ENCODE measurements at regions not wholly inside any gene's neighbourhood (a gene's known extent, or its start where the extent isn't known, plus 50 kb on each side); places are given as distances from the start of the nearest gene placed in this dataset.
"Not testable (repeated sequence)": the region's sequence is repeated elsewhere in the genome, so short reads cannot be mapped to it uniquely, and the experiment has no call there.

DNA sequence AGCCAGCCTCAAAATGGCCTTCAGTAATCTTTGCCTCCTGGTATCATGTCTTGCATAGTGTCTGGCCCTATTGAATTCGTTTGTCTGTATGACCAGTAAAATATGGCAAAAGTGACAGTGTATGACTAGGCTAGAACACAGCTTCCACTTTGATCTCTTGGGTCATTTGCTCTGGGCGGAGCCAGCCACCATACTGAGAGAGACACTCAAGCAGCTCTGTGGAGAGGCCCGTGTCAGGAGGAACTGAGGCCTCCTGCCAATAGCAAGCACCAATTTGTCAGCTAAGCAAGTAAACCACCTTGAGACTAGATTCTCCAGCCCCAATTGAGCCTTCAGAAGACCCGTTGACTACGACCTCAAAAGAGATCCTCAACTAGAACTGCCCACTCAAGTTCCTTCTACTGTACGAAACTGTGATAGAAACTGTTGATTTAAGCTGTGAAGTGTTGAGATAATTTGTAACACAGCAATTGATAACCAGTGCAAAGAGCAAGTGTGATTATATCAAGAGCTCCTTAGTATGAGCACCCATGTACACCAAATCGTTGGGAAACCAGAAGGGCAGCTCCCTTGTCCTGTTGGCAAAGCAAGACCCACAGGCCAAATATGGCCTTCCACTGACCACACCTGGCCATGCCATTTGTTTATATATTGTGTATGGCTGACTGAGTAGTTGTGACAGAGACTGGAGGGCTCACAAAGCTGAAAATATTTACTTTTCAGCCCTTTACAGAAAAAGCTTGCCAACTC lies 52.7 kb upstream of the SERBP1 start:
- in situ Hi-C loops (cut with HindIII; ENCODE audit: low pct_unique_long_range_greater_than_20kb, low sequenced_read_pairs), result no loop called here
- DNase-seq (ENCODE audit: low read depth, low spot score), result no peak

DNA sequence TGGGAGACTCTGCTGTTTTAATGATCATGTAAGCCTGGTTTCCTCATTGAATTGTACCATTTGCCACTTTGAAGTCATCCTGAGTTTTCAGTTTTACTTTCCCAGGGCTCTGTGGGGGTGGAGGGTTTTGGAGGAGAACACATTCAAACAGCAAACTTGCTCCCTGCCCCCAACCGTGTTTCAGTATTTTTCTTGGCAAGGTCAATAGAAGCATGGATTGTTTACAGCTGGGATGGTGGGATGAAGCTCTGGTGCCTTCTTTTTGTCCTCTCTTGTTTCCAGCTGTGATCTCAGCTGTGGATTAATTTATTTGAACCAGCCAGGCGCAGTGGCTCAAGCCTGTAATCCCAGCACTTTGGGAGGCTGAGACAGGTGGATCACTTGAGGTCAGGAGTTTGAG lies 54.3 kb upstream of the SERBP1 start:
- in situ Hi-C loops (cut with HindIII; ENCODE audit: low pct_unique_long_range_greater_than_20kb, low sequenced_read_pairs), result no loop called here
- no peak for DNase-seq (ENCODE audit: low read depth, low spot score)

DNA sequence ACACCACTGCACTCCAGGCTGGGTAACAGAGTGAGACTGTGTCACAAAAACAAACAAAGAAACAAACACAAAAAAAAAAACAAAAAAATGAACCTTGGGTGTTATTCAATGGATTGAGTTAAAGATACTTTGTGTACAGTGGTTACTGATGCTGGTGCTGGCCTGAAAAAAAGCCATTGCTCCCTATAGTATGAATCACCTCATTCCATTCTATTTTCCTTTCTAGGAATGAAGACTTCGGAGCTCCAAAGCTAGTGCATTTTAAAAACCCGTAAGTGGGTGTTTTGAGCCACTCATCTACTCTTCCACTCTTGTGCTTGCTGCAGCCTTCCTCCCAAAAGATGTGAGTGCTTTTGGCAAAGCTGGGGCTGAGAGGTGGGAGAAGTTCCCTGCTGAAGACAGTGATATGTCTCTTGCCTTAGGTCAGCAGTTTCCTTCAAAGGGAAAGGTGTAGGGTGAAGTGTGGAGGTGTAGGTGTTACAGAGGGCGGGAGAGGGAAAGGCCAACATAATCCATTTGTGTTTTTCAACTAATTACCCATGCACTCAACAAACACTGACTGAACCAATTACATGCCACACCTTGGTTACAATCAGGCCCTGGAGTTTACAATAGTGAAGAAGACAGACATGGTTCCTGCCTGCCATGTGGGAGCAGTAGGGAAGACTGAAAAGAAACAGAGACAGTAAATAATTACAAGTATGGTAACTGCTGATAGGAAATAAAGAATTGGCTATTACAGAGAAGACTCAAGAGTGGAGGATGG lies 55.0 kb upstream of the SERBP1 start:
- DNase-seq (ENCODE audit: low read depth, low spot score), result no peak
- in situ Hi-C loops (cut with HindIII; ENCODE audit: low pct_unique_long_range_greater_than_20kb, low sequenced_read_pairs), result no loop called here

DNA sequence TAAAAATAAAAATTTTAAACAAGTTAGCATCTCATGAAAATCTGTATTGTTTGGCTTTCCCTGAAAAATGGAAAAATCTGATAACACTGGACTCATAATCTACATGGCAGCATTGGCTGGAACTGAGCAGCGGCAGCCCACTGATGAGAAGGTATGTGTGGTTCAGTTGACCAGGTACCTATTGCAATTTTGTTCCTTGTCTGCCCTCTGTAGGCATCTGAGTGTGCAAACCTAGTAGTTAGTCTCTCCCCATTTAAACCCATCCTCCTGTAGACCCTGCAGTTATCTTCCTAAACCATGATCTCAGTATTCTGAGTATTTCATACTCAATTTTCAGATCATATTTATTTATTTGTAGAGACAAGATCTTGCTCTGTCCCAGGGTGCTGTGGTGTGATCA lies 59.4 kb upstream of the SERBP1 start:
- peak; percentile 44 for DNase-seq (ENCODE audit: low read depth, low spot score)
- in situ Hi-C loops (cut with HindIII; ENCODE audit: low pct_unique_long_range_greater_than_20kb, low sequenced_read_pairs), result no loop called here

DNA sequence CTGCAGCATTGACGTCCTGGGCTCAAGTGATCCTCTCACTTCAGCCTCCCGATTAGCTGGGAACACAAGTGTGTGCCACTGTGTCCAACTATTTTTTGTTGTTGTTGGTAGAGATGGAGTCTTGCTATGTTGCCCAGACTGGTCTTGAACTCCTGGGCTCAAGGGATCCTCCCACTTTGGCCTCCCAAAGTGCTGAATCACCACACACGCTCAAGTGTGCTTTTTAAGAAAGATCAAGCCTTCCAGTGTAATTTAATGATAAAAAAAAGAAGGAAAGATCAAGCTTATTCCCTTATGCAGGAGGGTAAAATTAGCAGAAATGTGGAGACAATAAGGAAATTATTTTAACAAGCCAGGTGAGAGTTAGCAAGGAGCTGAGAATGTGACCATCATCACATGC lies 61.1 kb upstream of the SERBP1 start:
- DNase-seq (ENCODE audit: low read depth, low spot score), result no peak
- in situ Hi-C loops (cut with HindIII; ENCODE audit: low pct_unique_long_range_greater_than_20kb, low sequenced_read_pairs), result no loop called here

DNA sequence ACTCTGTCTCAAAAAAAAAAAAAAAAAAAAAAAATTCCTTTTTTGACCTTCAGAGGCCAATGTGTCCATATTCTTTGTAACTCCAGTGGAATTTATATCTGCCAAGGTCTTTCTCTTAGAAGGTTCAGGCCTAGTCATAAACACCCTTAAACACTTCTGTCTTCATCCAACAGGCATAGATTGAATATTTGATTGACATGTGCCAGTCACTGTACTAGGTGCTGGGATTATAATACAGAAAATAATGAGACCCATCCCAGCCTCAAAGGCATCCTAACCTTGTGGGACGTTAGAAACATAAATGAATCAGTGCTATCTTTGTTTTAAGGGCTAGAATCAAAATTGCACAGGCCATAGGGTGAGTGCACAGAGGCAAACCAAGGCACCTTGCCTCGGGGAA lies 62.9 kb upstream of the SERBP1 start:
- in situ Hi-C loops (cut with HindIII; ENCODE audit: low pct_unique_long_range_greater_than_20kb, low sequenced_read_pairs), result no loop called here
- DNase-seq (ENCODE audit: low read depth, low spot score), result no peak

DNA sequence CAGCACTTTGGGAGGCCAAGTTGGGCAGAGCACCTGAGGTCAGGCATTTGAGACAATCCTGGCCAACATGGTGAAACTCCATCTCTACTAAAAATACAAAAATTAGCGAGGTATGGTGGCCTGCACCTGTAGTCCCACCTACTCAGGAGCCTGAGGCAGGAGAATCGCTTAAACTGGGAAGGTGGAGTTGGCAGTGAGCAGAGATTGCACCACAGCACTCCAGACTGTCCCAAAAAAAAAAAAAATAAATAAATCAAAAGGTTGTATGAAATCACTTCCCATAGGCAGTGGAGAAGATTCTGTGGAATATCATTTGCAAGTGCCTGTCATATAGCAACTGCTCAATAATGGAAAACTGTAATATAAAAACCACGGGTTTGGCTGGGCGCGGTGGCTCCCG lies 65.1 kb upstream of the SERBP1 start:
- in situ Hi-C loops (cut with HindIII; ENCODE audit: low pct_unique_long_range_greater_than_20kb, low sequenced_read_pairs), result no loop called here

DNA sequence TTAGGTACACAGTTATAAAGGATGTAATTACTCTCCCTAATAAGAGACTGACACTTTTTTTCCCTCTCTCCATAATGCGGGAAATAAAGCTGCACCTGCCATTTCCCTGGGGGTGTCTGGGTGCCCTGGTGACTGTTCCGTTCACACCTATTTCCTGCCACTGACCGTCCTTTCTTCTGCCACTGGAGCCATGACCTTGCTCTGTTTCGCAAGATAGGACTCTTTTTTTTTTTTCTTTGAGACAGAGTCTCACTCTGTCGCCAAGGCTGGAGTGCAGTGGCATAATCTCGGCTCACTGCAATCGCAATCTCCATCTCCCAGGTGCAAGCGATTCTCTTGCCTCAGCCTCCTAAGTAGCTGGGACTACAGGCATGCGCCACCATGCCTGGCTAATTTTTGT lies 66.1 kb upstream of the SERBP1 start:
- in situ Hi-C loops (cut with HindIII; ENCODE audit: low pct_unique_long_range_greater_than_20kb, low sequenced_read_pairs), result no loop called here
- DNase-seq (ENCODE audit: low read depth, low spot score), result no peak

More for the DNA sequence above, 65.1 kb upstream of the SERBP1 start:
- DNase-seq (ENCODE audit: low read depth, low spot score), result no peak

DNA sequence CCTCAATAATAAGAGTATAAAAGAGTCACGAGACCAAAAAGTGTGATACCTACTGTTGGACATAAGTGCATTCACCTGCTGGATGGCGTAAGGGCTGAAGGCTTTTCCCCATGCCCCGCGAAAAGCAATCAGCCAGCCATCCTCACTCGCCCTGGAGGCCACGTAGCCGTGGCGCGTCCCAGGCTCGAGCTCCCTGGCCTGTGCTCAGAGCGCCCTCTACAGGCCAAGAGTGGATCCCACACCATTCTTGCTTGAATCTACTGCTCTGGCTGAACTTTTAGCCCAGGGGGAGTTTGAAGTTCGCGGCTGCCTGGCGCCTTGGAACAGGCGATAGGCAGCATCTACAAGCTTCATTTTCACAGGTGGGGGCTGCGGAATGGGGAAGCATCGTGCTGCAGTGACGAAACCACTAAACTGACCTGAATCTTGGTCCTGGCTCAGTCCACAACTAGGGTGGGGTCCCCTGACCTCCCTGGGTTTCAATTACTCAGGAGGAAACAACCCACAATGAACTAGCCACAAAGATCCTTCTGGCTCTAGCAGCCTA lies 70.3 kb upstream of the SERBP1 start:
- DNase-seq (ENCODE audit: low read depth, low spot score), result peak; percentile 89
- in situ Hi-C loops (cut with HindIII; ENCODE audit: low pct_unique_long_range_greater_than_20kb, low sequenced_read_pairs), result no loop called here

DNA sequence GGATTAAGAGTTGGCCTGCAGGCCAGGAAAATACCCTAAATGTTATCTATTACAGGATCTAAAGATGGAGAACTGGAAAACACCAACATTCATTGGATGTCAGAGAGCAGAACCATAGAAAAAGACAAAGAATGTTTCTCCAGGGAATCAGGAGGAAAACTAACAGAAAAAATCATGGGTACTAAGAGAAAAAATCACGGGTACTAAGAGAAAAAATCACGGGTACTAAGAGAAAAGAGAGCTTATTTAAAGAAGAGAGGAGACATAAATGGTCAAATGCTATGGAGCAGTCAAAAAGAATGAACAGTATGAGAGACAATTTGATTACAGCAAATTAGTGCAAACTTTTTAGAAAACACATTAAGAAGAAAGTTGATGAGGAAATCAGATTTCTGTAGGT lies 73.8 kb upstream of the SERBP1 start:
- in situ Hi-C loops (cut with HindIII; ENCODE audit: low pct_unique_long_range_greater_than_20kb, low sequenced_read_pairs), result no loop called here
- no peak for DNase-seq (ENCODE audit: low read depth, low spot score)

DNA sequence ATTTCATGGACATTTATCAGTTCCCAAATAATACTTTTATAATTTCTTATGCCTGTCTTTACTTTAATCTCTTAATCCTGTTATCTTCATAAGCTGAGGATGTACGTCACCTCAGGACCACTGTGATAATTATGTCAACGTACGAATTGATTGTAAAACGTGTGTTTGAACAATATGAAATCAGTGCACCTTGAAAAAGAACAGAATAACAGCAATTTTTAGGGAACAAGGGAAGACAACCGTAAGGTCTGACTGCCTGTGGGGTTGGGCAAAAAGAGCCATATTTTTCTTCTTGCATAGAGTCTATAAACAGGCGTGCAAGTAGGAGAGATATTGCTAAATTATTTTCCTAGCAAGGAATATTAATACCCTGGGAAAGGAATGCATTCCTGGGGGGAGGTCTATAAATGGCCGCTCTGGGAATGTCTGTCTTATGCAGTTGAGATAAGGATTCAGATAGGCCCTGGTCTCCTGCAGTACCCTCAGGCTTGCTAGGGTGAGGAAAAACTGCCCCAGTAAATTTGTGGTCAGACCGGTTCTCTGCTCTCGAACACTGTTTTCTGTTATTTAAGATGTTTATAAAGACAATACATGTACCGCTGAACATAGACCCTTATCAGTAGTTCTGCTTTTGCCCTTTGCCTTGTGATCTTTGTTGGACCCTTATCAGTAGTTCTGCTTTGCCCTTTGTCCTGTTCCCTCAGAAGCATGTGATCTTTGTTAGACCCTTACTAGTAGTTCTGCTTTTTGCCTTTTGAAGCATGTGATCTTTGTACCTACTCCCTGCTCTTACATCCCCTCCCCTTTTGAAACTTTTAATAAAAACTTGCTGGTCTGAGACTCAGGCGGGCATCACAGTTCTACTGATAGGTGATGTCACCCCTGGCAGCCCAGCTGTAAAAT lies 83.4 kb upstream of the SERBP1 start:
- in situ Hi-C loops (cut with HindIII; ENCODE audit: low pct_unique_long_range_greater_than_20kb, low sequenced_read_pairs); DNase-seq (ENCODE audit: low read depth, low spot score): not testable (repeated sequence)

DNA sequence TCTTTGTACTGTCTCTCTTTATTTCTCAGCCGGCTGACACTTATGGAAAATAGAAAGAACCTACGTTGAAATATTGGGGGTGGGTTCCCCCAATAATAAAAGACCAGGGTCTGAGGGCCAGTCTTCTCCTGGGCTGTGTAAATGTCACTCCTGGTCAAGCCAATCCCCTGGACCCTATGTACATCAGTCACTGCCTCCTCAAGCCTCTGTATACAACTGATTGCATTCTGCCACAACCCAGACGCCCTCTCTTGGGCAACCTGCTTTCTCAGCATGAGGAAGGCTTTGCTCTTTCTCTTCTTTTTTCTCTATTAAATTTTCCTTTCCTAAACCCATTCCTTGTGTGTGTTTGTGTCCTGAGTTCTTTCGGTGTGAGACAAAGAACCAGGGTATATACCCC lies 84.1 kb upstream of the SERBP1 start:
- DNase-seq (ENCODE audit: low read depth, low spot score), result no peak
- in situ Hi-C loops (cut with HindIII; ENCODE audit: low pct_unique_long_range_greater_than_20kb, low sequenced_read_pairs), result no loop called here

DNA sequence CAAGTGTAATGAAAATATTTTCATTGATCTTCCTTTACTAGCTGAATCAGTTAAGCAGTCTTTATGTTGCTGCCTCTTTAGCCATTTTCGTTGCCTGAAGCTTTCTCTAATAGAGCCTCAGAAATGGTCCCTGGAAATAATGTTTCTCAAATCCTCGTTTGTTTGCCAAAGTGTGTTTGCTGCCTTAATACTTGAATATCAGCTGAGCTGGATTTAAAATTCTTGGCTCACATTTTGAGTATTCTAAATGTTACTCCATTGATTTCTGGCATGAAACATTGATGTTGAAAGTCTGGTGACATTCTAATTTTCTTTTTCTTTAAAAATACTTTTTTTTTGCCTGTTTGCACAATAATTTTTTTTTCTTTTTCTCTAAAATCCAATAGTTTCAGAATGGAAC lies 84.6 kb upstream of the SERBP1 start:
- in situ Hi-C loops (cut with HindIII; ENCODE audit: low pct_unique_long_range_greater_than_20kb, low sequenced_read_pairs), result no loop called here
- DNase-seq (ENCODE audit: low read depth, low spot score), result no peak

DNA sequence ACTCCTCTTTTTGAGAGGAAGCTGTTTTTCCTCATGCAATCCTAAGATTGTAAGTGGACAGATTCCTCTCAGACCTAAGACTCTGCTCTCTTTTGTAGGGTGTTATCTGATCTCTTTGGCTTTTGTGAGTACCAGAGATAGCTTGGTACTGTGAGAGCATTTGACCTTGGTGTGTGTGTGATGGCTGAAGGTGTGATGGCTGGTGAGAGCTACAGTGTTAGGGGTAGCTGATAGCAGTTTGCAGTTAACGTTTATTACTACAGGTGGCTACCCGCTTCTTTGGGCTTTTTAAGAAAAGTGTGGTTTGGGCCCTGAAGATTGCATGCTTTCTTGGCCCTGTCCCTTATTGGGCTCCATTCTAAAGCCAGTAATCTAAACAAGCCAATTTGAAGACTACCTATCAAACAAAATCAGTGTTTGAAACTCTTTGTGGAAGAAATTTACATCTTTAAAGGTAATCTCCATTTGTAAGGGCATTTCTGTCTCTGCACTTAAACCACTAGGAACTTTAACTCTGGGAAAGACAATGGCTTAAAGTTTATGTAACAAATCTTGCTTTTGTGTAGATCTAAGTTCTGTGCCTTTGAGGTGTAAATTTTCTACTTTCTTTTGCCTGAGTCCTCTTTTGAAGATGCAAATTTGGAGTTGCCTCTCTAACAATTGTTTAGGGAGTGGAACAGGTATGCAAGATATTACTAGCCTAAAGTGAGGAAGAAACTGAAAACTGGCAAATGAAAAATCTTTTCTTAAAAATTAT lies 85.3 kb upstream of the SERBP1 start:
- in situ Hi-C loops (cut with HindIII; ENCODE audit: low pct_unique_long_range_greater_than_20kb, low sequenced_read_pairs), result no loop called here
- no peak for DNase-seq (ENCODE audit: low read depth, low spot score)

DNA sequence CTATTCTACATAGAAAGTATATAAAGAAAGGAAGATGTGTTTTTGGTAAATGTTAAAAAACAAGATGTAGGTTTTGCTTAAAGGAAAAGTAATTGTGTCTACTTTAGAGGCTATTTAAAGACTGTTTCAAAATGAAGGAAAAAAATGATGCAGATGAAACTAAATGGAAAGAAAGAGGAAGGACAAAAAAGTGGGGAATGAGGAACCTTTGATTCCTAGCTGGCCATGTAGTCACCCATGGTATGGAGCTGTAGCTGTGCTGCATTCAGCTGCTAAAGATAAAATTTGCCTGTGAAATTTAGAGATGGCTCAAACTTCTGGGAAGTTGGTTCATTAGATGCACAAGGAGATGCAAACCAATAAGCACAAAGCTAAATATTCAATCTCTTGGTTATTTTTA lies 86.8 kb upstream of the SERBP1 start:
- DNase-seq (ENCODE audit: low read depth, low spot score), result no peak
- in situ Hi-C loops (cut with HindIII; ENCODE audit: low pct_unique_long_range_greater_than_20kb, low sequenced_read_pairs), result no loop called here

DNA sequence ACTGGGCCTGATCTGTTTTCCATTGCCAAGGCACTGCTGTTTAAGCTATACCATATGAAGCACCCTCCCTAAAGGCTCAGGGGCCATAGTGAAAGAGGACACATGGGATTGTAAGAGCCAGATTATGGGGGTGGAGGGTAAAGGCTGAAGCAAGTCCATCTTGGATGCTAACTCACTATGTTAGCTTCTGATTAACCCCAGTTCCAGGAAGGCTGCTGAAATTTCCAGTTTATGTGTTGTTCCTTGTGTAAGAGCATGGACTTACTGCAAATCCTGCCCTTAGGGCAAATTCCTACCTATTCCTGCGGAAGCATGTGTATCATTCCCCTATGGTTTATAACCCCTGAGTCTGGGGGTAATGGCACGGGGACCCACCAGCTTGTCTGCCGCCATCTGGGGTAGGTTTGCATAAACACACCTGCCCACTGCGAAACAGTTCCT lies 91.8 kb upstream of the SERBP1 start:
- in situ Hi-C loops (cut with HindIII; ENCODE audit: low pct_unique_long_range_greater_than_20kb, low sequenced_read_pairs), result no loop called here
- DNase-seq (ENCODE audit: low read depth, low spot score), result no peak

DNA sequence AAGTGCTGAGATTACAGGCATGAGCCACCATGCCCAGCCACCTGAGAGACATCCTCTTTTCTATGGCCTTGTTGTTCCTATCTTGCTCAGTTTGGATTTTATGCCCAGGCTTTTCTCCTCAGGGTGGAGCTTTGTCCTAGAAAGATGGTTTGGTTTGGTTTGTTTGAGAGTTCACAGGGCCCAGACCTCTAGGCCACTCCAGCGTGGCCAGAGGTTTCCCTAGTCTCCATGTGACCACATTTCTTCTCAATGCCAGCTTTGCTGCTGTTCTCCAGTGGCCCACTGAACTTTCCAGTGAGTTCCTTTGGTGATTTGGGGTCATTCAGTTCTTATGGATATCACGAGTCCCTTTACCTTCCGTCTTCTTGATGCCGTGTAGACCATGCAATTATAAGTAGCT lies 92.6 kb upstream of the SERBP1 start:
- DNase-seq (ENCODE audit: low read depth, low spot score), result no peak
- in situ Hi-C loops (cut with HindIII; ENCODE audit: low pct_unique_long_range_greater_than_20kb, low sequenced_read_pairs), result no loop called here

Data from SK-MEL-5 (cell line).